K562 (cell line): ENCODE measurements at regions not wholly inside any gene's neighbourhood (a gene's known extent, or its start where the extent isn't known, plus 50 kb on each side); places are given as distances from the start of the nearest gene placed in this dataset.

Experiments
- ATAC-seq: fragments of 200-7000 bp; cut with Tn5 transposase; 3 replicates; pipeline ENCODE4 v1.9.1; 2020; ENCODE audit warnings: moderate library complexity
- BruUV-seq: library from RNA; stranded (reverse); fragments of 400-500 nt; replicated peaks from 2 replicates; lab custom pipeline; 2021; lab: Mats Ljungman, UMichigan
- CTCF ChIA-PET: fragments of 300-600 bp; formaldehyde crosslinking; extraction: SDS; loops from one replicate; lab custom pipeline; 2021; ENCODE audit warnings: low intra/inter-chr PET ratio; lab: Yijun Ruan, JAX
- POLR2A ChIA-PET: fragments of 300-600, 350-650 bp; sonication (Branson Sonifier 250); formaldehyde crosslinking; extraction: SDS; loops from one replicate; lab custom pipeline; 2021; ENCODE audit warnings: antibody characterized with exemption, inconsistent platforms; lab: Yijun Ruan, JAX
- DNase-seq, 4 experiments: peaks; one replicate each; pipeline versions ENCODE4 v3.0.0 to v3.0.0-alpha.2; 2011 to 2018; ENCODE audit warnings: low spot score in 3 of 4, mixed read lengths in 3 of 4; ENCODE audit errors: extremely low read depth in 1 of 4
- FAIRE-seq: peaks from 2 replicates; lab custom pipeline; 2011; peaks lifted over from hg19 to GRCh38; lab: Jason Lieb, UNC
- H2AFZ ChIP-seq: 2 replicates; pipeline ENCODE4 v1.6.0; 2011; ENCODE audit warnings: low read depth, low read length, control low read depth, inconsistent platforms
- H3K27ac ChIP-seq: fragments of 200-600 bp; 3 replicates; pipeline ENCODE4 v1.8.0; 2011; ENCODE audit warnings: low read depth, mild to moderate bottlenecking, control low read depth, inconsistent platforms, low read length, moderate library complexity, mixed read lengths; ENCODE audit errors: extremely low read depth
- H3K27me3 ChIP-seq, 2 experiments: fragments of 300-600 bp in 1 of 2; 2 replicates in 1 of 2; 3 replicates in 1 of 2; pipeline versions ENCODE4 v1.6.0 to v1.8.0; 2011; ENCODE audit warnings: inconsistent platforms in 2 of 2, low read length in 2 of 2, mild to moderate bottlenecking in 1 of 2, mixed read lengths in 1 of 2, moderate library complexity in 1 of 2; ENCODE audit not compliant: control insufficient read depth in 2 of 2, insufficient read depth in 2 of 2
- H3K36me3 ChIP-seq: fragments of 300-600 bp; 3 replicates; pipeline ENCODE4 v1.8.0; 2011; ENCODE audit warnings: mild to moderate bottlenecking, low read length, inconsistent platforms; ENCODE audit not compliant: control insufficient read depth, insufficient read depth
- H3K4me1 ChIP-seq, 2 experiments: fragments of 200-600 bp in 1 of 2; replicated peaks in 1 of 2; 2 replicates in 1 of 2; 3 replicates in 1 of 2; pipeline versions ENCODE4 v1.5.1 to v1.8.0; 2011; ENCODE audit warnings: inconsistent platforms in 2 of 2, low read length in 2 of 2, mild to moderate bottlenecking in 1 of 2, mixed read lengths in 1 of 2, moderate library complexity in 1 of 2; ENCODE audit not compliant: control insufficient read depth in 2 of 2, insufficient read depth in 2 of 2
- H3K4me2 ChIP-seq: 2 replicates; pipeline ENCODE4 v1.6.1; 2011; ENCODE audit warnings: low read length, control low read depth, inconsistent platforms, mixed read lengths; ENCODE audit not compliant: insufficient read depth
- H3K4me3 ChIP-seq: fragments of 200-600 bp; sonication (generic), shearing (Covaris generic); 2 replicates; pipeline ENCODE4 v1.5.1; 2016; ENCODE audit warnings: control low read depth, inconsistent platforms
- H3K79me2 ChIP-seq: fragments of 200-600 bp; 3 replicates; pipeline ENCODE4 v1.8.0; 2011; ENCODE audit warnings: low read length, inconsistent platforms; ENCODE audit not compliant: control insufficient read depth, insufficient read depth
- H3K9ac ChIP-seq, 2 experiments: 2 replicates each; pipeline versions ENCODE4 v1.6.0 to v1.6.1; 2011; ENCODE audit warnings: low read depth in 2 of 2, low read length in 2 of 2, control low read depth in 1 of 2, inconsistent platforms in 1 of 2, mild to moderate bottlenecking in 1 of 2, mixed read lengths in 1 of 2; ENCODE audit not compliant: insufficient read depth in 1 of 2
- H3K9me1 ChIP-seq: one replicate; pipeline ENCODE4 v1.6.0; 2011; ENCODE audit warnings: inconsistent platforms, mild to moderate bottlenecking, low read length, moderate library complexity; ENCODE audit not compliant: control insufficient read depth, insufficient read depth
- H3K9me3 ChIP-seq: replicated peaks from 2 replicates; pipeline ENCODE4 v1.5.1; 2011; ENCODE audit warnings: low read depth, low read length, inconsistent platforms; ENCODE audit not compliant: control insufficient read depth, insufficient read depth
- H4K20me1 ChIP-seq: replicated peaks from 2 replicates; pipeline ENCODE4 v1.6.1; 2011; ENCODE audit warnings: low read length, inconsistent platforms, mixed read lengths; ENCODE audit not compliant: control insufficient read depth, insufficient read depth
- BCOR ChIP-seq: fragments of 450-650 bp; IDR thresholded peaks from 2 replicates; pipeline ENCODE4 v1.6.1; 2016
- PHF21A ChIP-seq: fragments of 450-650 bp; IDR thresholded peaks from 2 replicates; pipeline ENCODE4 v1.6.1; 2017; ENCODE audit warnings: low read depth, borderline replicate concordance
- RBM22 ChIP-seq: fragments of 200-400 bp; formaldehyde crosslinking; IDR thresholded peaks from 2 replicates; pipeline ENCODE4 v1.6.1; 2018; ENCODE audit warnings: low read length, low read depth; ENCODE audit not compliant: poor library complexity, severe bottlenecking
- SETDB1 ChIP-seq: IDR thresholded peaks from one replicate; pipeline ENCODE4 v1.6.1; 2012; ENCODE audit warnings: low read length, control low read depth, inconsistent platforms
- TARDBP ChIP-seq: fragments of 450-650 bp; IDR thresholded peaks from 2 replicates; pipeline ENCODE4 v1.6.1; 2016
- ZNF324 ChIP-seq: fragments of 250-450 bp; sonication (Bioruptor Pico); IDR thresholded peaks from 2 replicates; pipeline ENCODE4 v1.4.0; 2020; ENCODE audit warnings: mild to moderate bottlenecking
- ZNF584 ChIP-seq: fragments of 200-800 bp; sonication (Bioruptor generic); IDR thresholded peaks from 2 replicates; pipeline ENCODE4 v1.6.1; 2016; ENCODE audit warnings: low read depth, mild to moderate bottlenecking, missing genetic modification characterization, missing compliant biosample characterization
- WGBS: fragments of 100-300 bp; shearing (Covaris generic); methylation state at CpG from one replicate; pipeline ENCODE4 v1.1.6; 2016; ENCODE audit warnings: low coverage, mixed read lengths; ENCODE audit not compliant: insufficient coverage; ENCODE audit errors: missing lambda C conversion rate; 5-methylcytosine and 5-hydroxymethylcytosine counted together
- in situ Hi-C: fragments of 300-500 bp; cut with MboI; formaldehyde crosslinking; loops from 4 replicates; pipeline ENCODE4 v1.15.0; 2018; ENCODE audit warnings: inconsistent platforms, mixed read lengths
- intact Hi-C: fragments of 100-400 bp; cut with micrococcal nuclease; formaldehyde crosslinking; loops from 2 replicates; pipeline ENCODE4 v1.14.2; 2022
- TF ChIP-seq, protein P1 (sequence below): fragments of 200-800 bp; sonication (Bioruptor generic); IDR thresholded peaks from 2 replicates; pipeline ENCODE4 v1.6.1; 2016; ENCODE audit warnings: missing genetic modification characterization, missing compliant biosample characterization
- TF ChIP-seq, protein P2 (sequence below): fragments of 450-650 bp; formaldehyde crosslinking; IDR thresholded peaks from 2 replicates; pipeline ENCODE4 v1.4.0; 2022; ENCODE audit warnings: missing genetic modification characterization

DNA sequence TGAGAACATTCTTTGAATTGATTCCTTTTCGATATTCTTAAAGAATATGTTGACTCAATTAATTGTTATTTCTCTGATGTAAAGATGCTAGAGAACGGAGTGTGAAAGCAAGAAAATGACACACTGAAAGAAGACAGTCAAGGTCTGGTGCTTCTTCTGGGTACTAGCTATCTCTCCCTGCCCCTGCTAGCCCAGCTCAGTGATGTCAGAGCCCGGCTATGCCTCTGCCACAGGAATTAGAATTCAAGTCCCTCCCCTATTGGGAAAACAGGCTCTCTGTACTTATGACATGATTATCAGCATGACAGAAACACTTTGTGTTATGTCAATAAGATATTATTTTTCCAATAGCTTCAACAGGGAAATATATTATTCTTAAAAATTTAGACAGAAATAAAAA lies 252.4 kb downstream of the KCNC2 start:
- Histone ChIP-seq H3K9ac (no peak overlapping the region), H3K27me3 (no peaks in the 10 kb centered on the region), H3K4me2 (no peak overlapping the region), H3K36me3 (no peaks in the 10 kb centered on the region), H4K20me1 (no peaks in the 10 kb centered on the region), H3K27ac (no peak overlapping the region), H3K4me3 (no peak overlapping the region), H3K9me3 (no peaks in the 10 kb centered on the region), H3K4me1 (no peaks in the 10 kb centered on the region), H3K9me1 (no peaks in the 10 kb centered on the region), H2AFZ (no peak overlapping the region), H3K79me2 (no peaks in the 10 kb centered on the region)
- DNase-seq: no peak
- TF ChIP-seq TARDBP (no peak), ZNF584 (CRISPR knock-in tag) (no peak), SETDB1 (no peak), RBM22 (no peak), ZNF324 (no peak), PHF21A (no peak), BCOR (no peak)
- TF ChIP-seq, protein P1, sequence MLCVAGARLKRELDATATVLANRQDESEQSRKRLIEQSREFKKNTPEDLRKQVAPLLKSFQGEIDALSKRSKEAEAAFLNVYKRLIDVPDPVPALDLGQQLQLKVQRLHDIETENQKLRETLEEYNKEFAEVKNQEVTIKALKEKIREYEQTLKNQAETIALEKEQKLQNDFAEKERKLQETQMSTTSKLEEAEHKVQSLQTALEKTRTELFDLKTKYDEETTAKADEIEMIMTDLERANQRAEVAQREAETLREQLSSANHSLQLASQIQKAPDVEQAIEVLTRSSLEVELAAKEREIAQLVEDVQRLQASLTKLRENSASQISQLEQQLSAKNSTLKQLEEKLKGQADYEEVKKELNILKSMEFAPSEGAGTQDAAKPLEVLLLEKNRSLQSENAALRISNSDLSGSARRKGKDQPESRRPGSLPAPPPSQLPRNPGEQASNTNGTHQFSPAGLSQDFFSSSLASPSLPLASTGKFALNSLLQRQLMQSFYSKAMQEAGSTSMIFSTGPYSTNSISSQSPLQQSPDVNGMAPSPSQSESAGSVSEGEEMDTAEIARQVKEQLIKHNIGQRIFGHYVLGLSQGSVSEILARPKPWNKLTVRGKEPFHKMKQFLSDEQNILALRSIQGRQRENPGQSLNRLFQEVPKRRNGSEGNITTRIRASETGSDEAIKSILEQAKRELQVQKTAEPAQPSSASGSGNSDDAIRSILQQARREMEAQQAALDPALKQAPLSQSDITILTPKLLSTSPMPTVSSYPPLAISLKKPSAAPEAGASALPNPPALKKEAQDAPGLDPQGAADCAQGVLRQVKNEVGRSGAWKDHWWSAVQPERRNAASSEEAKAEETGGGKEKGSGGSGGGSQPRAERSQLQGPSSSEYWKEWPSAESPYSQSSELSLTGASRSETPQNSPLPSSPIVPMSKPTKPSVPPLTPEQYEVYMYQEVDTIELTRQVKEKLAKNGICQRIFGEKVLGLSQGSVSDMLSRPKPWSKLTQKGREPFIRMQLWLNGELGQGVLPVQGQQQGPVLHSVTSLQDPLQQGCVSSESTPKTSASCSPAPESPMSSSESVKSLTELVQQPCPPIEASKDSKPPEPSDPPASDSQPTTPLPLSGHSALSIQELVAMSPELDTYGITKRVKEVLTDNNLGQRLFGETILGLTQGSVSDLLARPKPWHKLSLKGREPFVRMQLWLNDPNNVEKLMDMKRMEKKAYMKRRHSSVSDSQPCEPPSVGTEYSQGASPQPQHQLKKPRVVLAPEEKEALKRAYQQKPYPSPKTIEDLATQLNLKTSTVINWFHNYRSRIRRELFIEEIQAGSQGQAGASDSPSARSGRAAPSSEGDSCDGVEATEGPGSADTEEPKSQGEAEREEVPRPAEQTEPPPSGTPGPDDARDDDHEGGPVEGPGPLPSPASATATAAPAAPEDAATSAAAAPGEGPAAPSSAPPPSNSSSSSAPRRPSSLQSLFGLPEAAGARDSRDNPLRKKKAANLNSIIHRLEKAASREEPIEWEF (CRISPR knock-in tag): no peak
- TF ChIP-seq, protein P2, sequence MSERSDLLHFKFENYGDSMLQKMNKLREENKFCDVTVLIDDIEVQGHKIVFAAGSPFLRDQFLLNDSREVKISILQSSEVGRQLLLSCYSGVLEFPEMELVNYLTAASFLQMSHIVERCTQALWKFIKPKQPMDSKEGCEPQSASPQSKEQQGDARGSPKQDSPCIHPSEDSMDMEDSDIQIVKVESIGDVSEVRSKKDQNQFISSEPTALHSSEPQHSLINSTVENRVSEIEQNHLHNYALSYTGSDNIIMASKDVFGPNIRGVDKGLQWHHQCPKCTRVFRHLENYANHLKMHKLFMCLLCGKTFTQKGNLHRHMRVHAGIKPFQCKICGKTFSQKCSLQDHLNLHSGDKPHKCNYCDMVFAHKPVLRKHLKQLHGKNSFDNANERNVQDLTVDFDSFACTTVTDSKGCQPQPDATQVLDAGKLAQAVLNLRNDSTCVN (CRISPR knock-in tag): no peak
- no peak for FAIRE-seq
- in situ Hi-C loops: no loop called here
- POLR2A ChIA-PET: no interaction called here
- ATAC-seq: no peak
- CTCF ChIA-PET: no interaction called here
- BruUV-seq: no TSS peak
- intact Hi-C loops: no loop called here
- WGBS: 2% methylated on average over 3 of the region's 3 CpGs
